ENCODE measurements at regions not wholly inside any gene's neighbourhood (a gene's known extent, or its start where the extent isn't known, plus 50 kb on each side); places are given as distances from the start of the nearest gene placed in this dataset.
"Not testable (repeated sequence)": the region's sequence is repeated elsewhere in the genome, so short reads cannot be mapped to it uniquely, and the experiment has no call there.

DNA sequence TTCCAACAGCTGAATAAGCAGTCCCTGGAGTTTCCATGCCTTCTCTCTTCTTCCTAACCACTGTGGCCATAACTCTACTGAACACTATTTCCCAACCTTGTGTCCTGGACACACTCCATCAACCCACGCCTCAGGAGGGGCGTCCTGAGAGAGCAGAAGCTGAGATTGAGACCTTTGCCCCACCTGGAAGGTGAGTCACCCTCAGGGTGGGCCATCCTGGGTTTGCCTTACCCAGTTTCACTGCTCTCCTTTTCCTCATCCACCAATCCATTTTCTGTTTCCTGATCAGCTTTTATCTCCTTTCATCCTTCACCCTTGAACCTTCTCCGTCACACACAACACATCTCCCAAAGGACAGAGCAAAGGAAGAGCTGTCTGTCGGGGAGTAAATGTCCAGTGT is 91.4 kb downstream of the TMEM130 start:
- Mint-ChIP-seq H3K9me3 (no peaks in the 10 kb centered on the region), H3K4me3 (no peak overlapping the region), H3K36me3 (no peaks in the 10 kb centered on the region), H3K27ac (no peak overlapping the region), H3K4me1 (no peaks in the 10 kb centered on the region)
- ATAC-seq (no peak), DNase-seq (ENCODE audit: low spot score in 2 of 2) (no peak)

GRCh38 chr7:98779800-98780587 is 89.8 kb downstream of the TMEM130 start:
- Mint-ChIP-seq H3K27ac (no peak overlapping the region), H3K4me1 (no peaks in the 10 kb centered on the region), H3K9me3 (no peaks in the 10 kb centered on the region), H3K36me3 (no peaks in the 10 kb centered on the region), H3K4me3 (no peak overlapping the region)
- ATAC-seq (no peak), DNase-seq (ENCODE audit: low spot score in 2 of 2) (no peak)

- Mint-ChIP-seq H3K4me1 (no peaks in the 10 kb centered on the region), H3K36me3 (no peaks in the 10 kb centered on the region), H3K4me3 (no peak overlapping the region), H3K27ac (no peak overlapping the region), H3K9me3 (no peaks in the 10 kb centered on the region)
- no peak for DNase-seq (ENCODE audit: low spot score in 2 of 2)
- no peak for ATAC-seq
These were observed 85.5 kb downstream of the TMEM130 start for GRCh38 chr7:98784216-98784785.

GRCh38 chr7:98785929-98786571 is 83.8 kb downstream of the TMEM130 start:
- no peak for DNase-seq (ENCODE audit: low spot score in 2 of 2)
- no peak overlapping the region for H3K4me3 Mint-ChIP-seq
- no peaks in the 10 kb centered on the region for H3K36me3 Mint-ChIP-seq

GRCh38 chr7:98788966-98789365 is 80.8 kb downstream of the TMEM130 start:
- DNase-seq (ENCODE audit: low spot score in 2 of 2), result no peak
- ATAC-seq, result no peak
- no peak overlapping the region for H3K27ac Mint-ChIP-seq
- H3K4me3 Mint-ChIP-seq, result no peak overlapping the region
- H3K36me3 Mint-ChIP-seq, result no peaks in the 10 kb centered on the region
- H3K9me3 Mint-ChIP-seq, result no peaks in the 10 kb centered on the region
- H3K4me1 Mint-ChIP-seq, result no peaks in the 10 kb centered on the region

More at GRCh38 chr7:98785929-98786571, 83.8 kb downstream of the TMEM130 start:
- Mint-ChIP-seq H3K27ac (no peak overlapping the region), H3K9me3 (no peaks in the 10 kb centered on the region), H3K4me1 (no peaks in the 10 kb centered on the region)
- peak; percentile 13 for ATAC-seq

DNA sequence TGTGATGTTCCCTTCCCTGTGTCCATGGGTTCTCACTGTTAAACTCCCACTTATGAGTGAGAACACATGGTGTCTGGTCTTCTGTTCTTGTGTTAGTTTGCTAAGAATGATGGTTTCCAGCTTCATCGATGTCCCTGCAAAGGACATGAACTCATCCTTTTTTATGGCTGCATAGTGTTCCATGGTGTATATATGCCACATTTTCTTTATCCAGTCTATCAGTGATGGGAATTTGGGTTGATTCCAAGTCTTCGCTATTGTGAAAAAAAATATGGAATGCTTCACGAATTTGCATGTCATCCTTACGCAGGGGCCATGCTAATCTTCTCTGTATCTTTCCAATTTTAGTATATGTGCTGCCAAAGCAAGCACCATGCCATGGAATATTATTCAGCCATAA is 75.4 kb downstream of the TMEM130 start:
- not testable (repeated sequence) for ATAC-seq; H3K4me1 Mint-ChIP-seq; H3K36me3 Mint-ChIP-seq; H3K4me3 Mint-ChIP-seq; H3K9me3 Mint-ChIP-seq; DNase-seq (ENCODE audit: low spot score in 2 of 2); H3K27ac Mint-ChIP-seq

DNA sequence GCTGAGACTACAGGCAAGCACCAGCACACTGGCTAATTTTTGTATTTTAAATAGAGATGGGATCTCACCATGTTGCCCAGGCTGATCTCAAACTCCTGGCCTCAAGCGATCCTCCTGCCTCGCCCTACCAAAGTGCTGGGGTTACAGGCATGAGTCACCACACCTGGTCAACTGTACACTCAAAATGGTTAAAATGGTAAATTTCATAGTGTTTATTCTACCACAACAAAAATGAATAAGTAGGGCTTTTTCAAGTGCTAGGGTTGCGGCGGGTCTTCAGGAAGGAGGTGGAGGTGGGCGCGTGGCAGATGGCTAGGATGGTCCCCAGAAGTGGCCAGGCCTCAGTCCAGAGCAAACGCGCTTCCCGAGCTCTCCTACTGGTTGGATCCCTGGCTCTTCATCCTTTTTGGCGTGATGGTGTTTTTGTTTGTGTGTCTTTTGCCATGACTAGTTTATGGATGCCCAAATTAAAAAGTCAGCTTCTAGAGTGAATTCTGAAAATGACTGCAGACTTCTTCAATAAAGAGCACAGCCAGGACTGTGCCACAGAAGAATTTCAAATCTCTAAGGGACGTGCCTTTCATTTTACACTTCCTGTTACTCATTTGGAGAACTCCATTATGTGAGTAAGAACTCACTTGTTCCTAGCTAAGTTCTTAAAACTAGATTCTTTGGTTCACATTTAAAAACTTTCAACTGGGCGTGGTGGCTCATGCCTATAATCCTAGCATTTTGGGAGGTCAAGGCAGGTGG is 73.9 kb downstream of the TMEM130 start:
- H3K4me3 Mint-ChIP-seq, result no peak overlapping the region
- peak; percentile 89 for ATAC-seq
- peak in 1 of 2 donors; percentile 49 for DNase-seq (ENCODE audit: low spot score in 2 of 2)
- H3K4me1 Mint-ChIP-seq, result no peaks in the 10 kb centered on the region
- H3K27ac Mint-ChIP-seq, result no peak overlapping the region
- peaks cover 3% of the 10 kb centered on the region for H3K9me3 Mint-ChIP-seq
- H3K36me3 Mint-ChIP-seq, result no peaks in the 10 kb centered on the region
